ENCODE measurements at regions not wholly inside any gene's neighbourhood (a gene's known extent, or its start where the extent isn't known, plus 50 kb on each side); places are given as distances from the start of the nearest gene placed in this dataset.

DNA sequence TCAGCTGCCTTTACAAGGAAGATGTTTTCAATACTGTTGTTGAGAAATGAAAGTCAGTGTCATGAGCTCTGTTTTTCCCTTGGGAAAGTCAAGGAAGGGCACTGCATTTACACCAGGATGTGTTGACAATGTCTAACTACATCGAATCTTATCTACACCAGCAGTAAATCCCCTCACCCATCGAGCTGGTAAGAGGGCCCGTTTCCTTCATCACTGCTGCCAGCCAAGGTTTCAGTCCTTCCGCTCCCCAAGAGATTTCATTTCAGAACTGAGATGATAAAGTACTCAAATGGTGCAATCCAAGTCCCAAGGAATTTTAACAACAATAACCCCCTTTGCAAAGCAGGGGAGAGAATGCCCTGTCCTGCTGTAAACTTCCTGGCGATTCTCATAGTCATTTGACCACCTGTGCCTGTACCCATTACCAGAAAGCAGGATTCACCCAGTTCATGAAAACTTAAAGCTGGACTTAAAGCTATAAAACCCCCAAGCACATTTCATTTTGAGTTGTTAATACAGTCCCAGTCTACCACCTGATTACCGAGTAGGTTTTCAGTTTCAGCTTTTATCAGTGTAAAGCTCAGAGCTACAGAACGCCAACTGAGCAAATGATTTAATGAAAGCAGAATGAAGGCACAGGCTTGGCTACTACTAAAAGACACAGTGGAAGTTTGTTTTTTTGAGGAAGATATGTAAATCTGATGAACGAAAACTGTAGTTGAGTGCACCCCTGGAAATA lies 122.5 kb upstream of the TAB2 start:
- Histone ChIP-seq H3F3A (ENCODE audit: insufficient read depth, low read length) (no peaks in the 10 kb centered on the region), H3K27me3 (ENCODE audit: insufficient read depth, low read length) (no peaks in the 10 kb centered on the region), H2AFZ (ENCODE audit: low read length) (no peak overlapping the region), H3K4me3 (ENCODE audit: low read depth, low read length, poor library complexity, severe bottlenecking) (no peak overlapping the region), H3K4me1 (ENCODE audit: insufficient read depth, low read length, severe bottlenecking) (no peaks in the 10 kb centered on the region), H3K9me3 (ENCODE audit: low read length) (no peaks in the 10 kb centered on the region), H3K9ac (ENCODE audit: low read length) (no peak overlapping the region), H3K27ac (ENCODE audit: low read depth, low read length, poor library complexity, severe bottlenecking) (no peak overlapping the region), H4K20me1 (ENCODE audit: insufficient read depth, low read length) (no peaks in the 10 kb centered on the region), H3K9me2 (ENCODE audit: low read depth, low read length) (no peaks in the 10 kb centered on the region), H3K36me3 (ENCODE audit: insufficient read depth, low read length) (no peaks in the 10 kb centered on the region), H3K4me2 (ENCODE audit: low read length) (no peak overlapping the region), H3K79me2 (ENCODE audit: insufficient read depth, low read length) (no peaks in the 10 kb centered on the region)
- no peak for TF ChIP-seq CTCF (IDR thresholded peaks at IDR 0.05; ENCODE audit: low read length)
- no peak for TF ChIP-seq EZH2 (IDR thresholded peaks at IDR 0.05; ENCODE audit: borderline replicate concordance, low read length)

GRCh38 chr6:149196091-149196490 lies 121.4 kb upstream of the TAB2 start:
- Histone ChIP-seq H2AFZ (ENCODE audit: low read length) (no peak overlapping the region), H3K9me2 (ENCODE audit: low read depth, low read length) (no peaks in the 10 kb centered on the region), H3K4me1 (ENCODE audit: insufficient read depth, low read length, severe bottlenecking) (no peaks in the 10 kb centered on the region)

GRCh38 chr6:149197482-149197881 lies 120.0 kb upstream of the TAB2 start:
- TF ChIP-seq EZH2 (IDR thresholded peaks at IDR 0.05; ENCODE audit: borderline replicate concordance, low read length) (no peak), CTCF (IDR thresholded peaks at IDR 0.05; ENCODE audit: low read length) (no peak)
- H3K9ac ChIP-seq (ENCODE audit: low read length) = no peak overlapping the region

More at GRCh38 chr6:149196091-149196490, 121.4 kb upstream of the TAB2 start:
- Histone ChIP-seq H4K20me1 (ENCODE audit: insufficient read depth, low read length) (no peaks in the 10 kb centered on the region), H3K36me3 (ENCODE audit: insufficient read depth, low read length) (no peaks in the 10 kb centered on the region), H3K9ac (ENCODE audit: low read length) (no peak overlapping the region), H3K79me2 (ENCODE audit: insufficient read depth, low read length) (no peaks in the 10 kb centered on the region), H3K4me3 (ENCODE audit: low read depth, low read length, poor library complexity, severe bottlenecking) (no peak overlapping the region), H3K4me2 (ENCODE audit: low read length) (no peak overlapping the region), H3K9me3 (ENCODE audit: low read length) (no peaks in the 10 kb centered on the region), H3K27ac (ENCODE audit: low read depth, low read length, poor library complexity, severe bottlenecking) (no peak overlapping the region), H3K27me3 (ENCODE audit: insufficient read depth, low read length) (no peaks in the 10 kb centered on the region), H3F3A (ENCODE audit: insufficient read depth, low read length) (no peaks in the 10 kb centered on the region)
- TF ChIP-seq CTCF (IDR thresholded peaks at IDR 0.05; ENCODE audit: low read length) (no peak), EZH2 (IDR thresholded peaks at IDR 0.05; ENCODE audit: borderline replicate concordance, low read length) (no peak)

More at GRCh38 chr6:149197482-149197881, 120.0 kb upstream of the TAB2 start:
- Histone ChIP-seq H3K4me2 (ENCODE audit: low read length) (no peak overlapping the region), H3F3A (ENCODE audit: insufficient read depth, low read length) (no peaks in the 10 kb centered on the region), H3K9me2 (ENCODE audit: low read depth, low read length) (no peaks in the 10 kb centered on the region), H3K36me3 (ENCODE audit: insufficient read depth, low read length) (no peaks in the 10 kb centered on the region), H3K27me3 (ENCODE audit: insufficient read depth, low read length) (no peaks in the 10 kb centered on the region), H3K4me1 (ENCODE audit: insufficient read depth, low read length, severe bottlenecking) (no peaks in the 10 kb centered on the region), H3K27ac (ENCODE audit: low read depth, low read length, poor library complexity, severe bottlenecking) (no peak overlapping the region), H3K4me3 (ENCODE audit: low read depth, low read length, poor library complexity, severe bottlenecking) (no peak overlapping the region), H4K20me1 (ENCODE audit: insufficient read depth, low read length) (no peaks in the 10 kb centered on the region), H3K79me2 (ENCODE audit: insufficient read depth, low read length) (no peaks in the 10 kb centered on the region), H3K9me3 (ENCODE audit: low read length) (no peaks in the 10 kb centered on the region), H2AFZ (ENCODE audit: low read length) (no peak overlapping the region)
